GM19328 (cell line): ENCODE measurements at regions not wholly inside any gene's neighbourhood (a gene's known extent, or its start where the extent isn't known, plus 50 kb on each side); places are given as distances from the start of the nearest gene placed in this dataset.
A peak's percentile ranks its signal among the peaks of the same experiment; 100 is the strongest.
"Not testable (repeated sequence)": the region's sequence is repeated elsewhere in the genome, so short reads cannot be mapped to it uniquely, and the experiment has no call there.

ENCODE experiments used
- ATAC-seq: cut with Tn5 transposase; IDR thresholded peaks from one replicate; pipeline ENCODE4 v1.9.1; 2021; ENCODE audit warnings: mild to moderate bottlenecking, moderate library complexity; ENCODE audit not compliant: unreplicated experiment

DNA sequence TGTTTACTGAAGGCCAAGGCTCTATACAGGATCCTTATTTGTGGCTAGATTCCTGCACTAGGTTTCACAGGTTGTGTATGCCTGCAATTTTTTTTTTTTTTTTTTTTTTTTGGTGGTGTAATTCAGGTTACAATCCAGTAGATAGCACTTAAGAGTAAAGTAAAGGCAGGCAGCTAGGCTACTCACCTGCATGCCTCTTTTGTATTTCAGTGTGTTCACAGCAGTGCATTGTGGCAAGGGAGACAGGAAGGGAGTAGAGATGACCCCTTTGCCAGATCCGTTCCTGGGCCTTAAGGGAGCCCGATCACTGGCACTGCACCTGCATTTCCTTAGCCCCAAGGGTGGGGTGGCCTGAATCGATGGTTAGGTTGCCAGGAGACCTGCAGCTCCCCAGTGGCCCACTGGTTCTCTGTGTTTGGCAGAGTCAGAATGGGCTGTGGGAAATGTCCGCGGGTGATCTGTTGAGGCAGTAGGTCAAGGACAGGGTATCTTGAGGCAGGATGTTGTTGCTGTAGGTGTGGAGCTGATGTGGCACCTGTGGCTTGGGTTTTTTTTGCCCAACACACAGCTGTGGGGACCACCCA lies 374.9 kb upstream of the AADAT start:
- ATAC-seq = no peak

DNA sequence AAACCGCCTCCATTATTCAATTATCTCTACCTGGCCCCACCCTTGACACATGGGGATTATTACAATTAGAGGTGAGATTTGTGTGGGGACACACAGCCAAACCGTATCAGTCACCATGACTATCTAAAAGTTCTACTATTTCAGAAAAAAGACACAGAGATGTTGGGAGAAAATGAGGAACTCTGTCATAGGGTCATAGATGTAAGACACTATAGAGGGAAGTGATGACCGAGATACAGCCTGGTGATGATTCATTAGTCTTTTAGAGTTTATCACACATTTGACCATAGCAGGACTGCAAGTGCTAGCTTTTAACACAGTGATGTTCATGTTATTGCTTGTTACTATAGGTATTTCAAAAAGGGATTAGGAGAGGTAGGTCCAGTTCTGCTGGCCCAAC lies 357.0 kb upstream of the AADAT start:
- ATAC-seq = no peak

DNA sequence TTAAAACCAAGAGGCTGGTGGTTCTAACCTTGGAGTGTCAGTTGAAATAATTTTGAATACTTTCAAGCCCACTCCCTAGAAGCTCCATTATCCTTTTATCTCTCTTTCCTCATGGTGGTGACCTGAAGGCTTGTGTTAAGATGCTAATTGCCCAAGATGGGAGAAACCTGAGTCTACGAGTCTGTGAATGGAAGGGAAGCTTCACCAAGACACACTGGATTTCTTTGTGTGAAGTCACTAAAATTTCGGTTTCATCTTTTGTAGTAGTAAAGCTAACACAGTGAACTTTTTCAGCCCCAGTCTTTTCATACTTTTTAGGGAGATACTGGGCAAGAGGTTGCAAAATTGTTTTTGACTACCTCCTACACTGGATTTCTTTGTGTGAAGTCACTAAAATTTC lies 351.4 kb upstream of the AADAT start:
- ATAC-seq = not testable (repeated sequence)

DNA sequence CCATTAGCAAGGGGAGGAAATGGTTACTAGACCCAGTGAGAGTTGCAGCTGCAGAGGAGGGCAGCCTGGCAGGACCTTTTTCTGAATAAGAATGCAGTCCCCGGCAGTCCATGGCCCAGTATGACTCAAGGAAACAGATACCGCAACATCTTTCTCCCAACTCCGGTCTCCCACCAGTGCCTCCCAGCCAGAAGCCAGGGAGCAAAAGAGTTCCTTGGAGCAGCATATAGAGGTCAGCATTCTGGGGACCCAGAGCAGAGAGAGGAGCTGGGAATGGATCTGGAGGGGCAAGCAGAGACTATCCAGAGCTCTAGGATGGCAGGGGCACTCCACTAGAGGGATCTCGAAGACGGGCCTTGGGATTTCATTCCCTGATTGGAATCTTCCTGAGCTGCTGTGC lies 339.2 kb upstream of the AADAT start:
- ATAC-seq = no peak

DNA sequence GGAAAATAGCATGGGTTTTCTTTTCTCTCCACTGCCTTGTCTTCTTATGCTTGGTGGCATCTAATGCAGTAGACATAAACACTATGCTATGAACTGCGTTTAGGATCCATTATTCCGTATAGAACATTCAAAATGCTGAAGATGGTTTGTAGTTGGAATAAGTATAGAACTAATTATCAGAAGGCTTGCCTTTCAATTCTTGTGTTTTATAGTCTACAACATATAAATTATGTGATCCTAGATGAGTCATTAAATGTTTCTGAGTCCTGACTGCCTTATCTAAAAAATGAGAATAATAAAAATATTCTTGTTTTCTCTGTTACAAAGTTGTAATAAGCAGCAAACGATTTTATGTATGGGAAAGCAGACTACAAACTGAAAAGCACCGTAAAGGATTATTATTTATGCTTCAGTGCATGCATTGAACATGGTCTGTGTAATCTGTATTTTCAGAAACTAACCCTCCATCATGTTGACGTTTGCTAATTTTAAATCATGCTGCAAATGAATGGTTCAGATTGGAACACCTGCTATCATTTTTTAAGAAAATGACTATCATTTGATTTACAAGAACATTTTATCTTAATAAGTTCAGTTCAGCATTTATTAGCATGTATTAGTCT lies 335.9 kb upstream of the AADAT start:
- no peak for ATAC-seq

DNA sequence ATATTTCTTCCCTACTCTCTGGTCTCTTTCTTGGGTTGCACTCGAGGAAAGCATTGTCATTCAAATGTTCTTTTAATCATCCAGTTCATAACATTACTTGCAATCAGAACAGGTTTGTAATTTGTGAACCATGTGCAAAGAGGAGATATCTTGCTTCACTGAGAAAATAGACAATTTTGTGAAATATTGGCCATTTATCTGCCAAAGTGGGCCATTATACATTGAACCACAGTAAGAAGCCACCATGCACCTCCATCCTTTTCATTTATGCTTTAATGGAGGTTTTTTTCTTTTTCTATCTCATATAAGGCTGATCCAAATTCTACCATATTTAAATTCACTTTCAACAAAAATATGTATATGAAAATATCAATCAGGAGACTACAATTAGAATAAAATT lies 335.3 kb upstream of the AADAT start:
- no peak for ATAC-seq

DNA sequence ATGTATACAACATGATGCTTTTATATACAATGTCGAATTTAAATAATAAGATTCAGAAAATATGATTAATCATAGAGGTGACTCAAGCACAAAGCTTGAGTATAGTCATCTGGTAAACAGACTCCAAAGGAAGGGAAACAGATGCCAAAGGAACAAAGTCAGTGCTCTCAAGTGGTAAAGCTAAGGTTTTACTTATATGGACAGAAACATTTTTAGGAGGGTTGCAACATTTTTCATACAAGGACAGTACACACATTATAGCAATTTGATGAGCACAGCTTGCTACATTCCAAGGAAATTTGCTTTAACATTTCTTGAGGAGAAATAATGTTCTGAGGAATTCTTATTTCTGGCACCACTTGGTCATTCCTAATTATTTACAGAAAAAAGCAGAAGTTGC lies 333.4 kb upstream of the AADAT start:
- no peak for ATAC-seq

DNA sequence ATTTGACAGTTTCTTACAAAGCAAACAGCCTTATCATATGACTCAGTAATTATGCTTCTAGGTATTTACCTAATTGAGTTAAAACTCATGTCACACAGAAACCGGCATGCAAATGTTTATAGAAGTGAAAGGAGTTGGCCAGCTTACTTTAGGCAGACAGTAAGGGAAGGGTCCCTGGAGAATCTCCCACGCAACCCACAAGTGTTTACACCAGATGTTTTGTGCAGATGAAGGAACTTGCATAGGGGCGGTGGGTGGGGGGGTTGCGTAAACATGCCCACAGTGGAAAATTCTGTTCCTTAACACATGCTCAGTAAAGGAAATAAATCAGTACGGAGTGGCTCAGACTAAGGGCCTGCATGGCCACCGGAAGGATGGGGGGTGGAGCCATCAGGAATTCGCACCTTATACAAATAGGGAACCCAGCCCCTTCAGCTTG lies 330.5 kb upstream of the AADAT start:
- peak; percentile 92 for ATAC-seq

DNA sequence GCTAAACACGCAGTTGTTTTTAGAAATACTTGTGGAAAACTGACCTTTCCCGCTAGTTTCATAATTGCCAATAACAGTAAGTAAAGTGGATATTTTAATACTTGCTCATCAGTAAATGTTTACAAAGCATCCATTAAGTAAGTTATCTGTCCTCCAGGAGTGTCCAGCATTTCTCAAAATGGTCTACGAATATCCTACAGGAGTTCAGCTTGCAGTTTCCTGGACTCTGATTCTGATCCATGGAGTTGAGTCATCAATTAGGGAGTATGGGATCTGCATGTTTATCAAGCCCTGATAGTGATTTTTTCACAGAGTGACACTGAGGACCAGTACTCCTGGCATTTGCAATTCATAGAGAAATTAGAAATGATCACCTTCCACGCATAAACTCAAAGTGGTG lies 325.2 kb upstream of the AADAT start:
- no peak for ATAC-seq

DNA sequence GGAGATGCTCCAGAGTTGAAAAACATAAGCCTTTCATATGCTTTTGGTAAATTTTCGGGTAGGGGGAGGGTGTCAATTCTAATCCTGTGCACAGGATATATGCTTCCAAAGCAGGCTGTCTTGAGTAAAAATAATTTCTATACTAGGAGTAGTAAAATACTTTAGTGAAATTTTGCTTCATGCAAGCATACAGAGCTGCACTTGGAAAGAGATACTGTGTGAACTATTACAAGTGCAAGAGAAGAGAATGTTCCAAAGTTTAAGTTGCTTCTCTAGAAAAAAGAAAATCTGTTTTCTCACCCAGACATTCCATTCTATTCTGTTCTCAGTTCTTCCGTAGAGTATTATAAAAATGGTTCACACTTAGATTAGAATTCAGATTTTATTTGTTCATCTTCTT lies 324.6 kb upstream of the AADAT start:
- no peak for ATAC-seq

DNA sequence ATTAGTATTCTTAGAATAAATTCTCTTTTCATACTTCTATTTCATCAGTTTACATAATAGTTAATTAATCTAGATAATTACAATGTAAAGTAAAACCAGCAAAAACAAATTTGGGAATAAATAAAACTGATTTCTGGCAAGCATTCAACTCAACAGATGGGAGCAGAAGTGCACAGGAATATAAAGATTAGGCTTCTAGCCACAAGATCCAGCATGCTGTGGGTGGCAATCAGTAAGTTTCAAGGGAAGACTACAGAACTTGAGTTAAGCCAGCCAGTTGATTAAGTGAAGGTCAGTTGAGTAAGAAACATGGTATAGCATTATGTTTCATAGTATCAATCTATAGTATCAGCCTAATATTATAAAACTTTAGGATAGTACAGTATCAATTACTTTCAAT lies 324.2 kb upstream of the AADAT start:
- no peak for ATAC-seq

DNA sequence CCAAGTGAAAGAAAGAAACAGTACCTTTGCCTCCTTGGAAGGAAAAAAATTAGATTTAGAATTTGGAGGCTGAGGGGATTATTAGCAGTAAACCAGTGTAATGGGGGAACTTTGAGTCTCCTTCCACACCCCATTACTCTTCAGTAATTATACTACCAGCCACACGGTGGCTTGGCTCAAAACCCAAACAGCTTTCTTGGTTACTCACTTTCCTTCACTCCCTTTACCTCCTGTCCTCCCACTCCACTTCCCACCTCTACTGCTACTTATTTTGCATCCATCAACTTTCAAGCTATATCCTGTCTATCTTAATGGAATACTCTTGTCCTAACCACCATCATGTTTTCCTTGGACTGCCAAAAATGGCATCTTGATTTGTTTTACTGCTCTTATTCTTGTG lies 310.6 kb upstream of the AADAT start:
- no peak for ATAC-seq

DNA sequence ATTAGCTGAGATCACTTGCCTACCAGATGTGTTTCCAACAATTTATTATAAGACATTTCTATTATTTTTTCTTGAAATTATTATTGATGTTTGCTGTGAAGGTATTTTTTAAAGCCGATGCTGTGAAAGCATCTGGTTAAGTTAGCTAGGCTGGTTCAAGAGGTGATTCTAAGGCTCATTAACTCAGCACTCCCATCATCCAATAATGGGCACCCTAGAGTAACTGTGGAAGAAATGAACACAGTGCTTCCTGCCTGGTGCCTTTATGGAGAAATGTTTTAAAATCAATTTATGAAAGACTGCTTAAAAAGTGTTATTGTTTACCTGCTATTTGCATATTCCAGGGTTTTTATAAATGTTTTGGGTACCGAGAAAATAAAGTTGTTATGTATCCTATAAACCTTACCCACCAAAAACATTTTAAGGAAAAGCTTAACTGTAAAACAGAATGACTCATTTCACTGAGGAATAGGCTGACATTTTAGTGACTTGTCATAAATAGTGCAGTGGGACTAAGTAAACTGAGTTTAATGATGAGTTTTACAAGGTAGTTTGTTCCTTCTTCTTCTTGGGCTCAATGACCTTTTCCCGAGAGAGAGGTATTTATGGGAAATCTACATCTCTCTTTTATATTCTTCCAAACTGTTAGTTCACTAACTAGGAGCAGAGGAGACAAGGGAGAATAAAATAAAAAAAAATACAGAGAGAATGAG lies 310.0 kb upstream of the AADAT start:
- ATAC-seq = no peak

DNA sequence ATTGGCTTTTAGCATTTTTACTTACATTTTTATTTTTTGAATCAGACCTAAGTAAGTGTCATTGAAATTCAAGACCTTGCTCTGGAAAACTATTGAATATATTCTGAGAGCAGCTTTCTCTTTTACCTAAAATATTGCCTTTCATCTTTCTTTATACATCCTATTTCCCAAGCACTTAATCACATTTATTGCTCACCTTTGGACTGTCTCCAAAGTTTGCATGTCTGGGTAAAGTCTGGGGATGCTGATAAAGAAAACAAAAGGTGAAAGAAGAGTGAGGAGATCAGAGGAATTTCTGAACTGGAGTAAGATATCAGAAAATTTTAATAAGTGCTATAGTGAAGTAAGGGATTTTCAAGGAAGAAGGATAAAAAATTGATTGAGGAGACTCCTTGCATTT lies 308.5 kb upstream of the AADAT start:
- no peak for ATAC-seq

DNA sequence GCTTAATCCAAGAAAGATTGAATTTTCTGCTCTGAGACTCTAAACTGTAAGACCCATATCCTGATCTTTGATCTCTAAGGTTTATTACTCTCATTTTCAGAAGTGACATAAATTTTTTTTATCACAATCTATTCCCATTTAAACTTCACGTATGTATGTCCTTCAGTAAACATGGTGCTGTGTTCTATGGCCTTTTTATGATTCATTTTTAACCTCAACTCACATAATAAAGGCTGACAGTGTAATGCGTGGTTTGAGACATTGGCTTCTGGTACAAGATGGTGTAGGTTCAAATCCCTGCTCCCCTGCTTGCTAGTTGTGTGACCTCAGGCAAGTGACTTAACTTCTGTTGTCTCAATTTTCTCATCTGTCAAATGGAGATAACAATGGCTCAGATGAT lies 306.0 kb upstream of the AADAT start:
- no peak for ATAC-seq

DNA sequence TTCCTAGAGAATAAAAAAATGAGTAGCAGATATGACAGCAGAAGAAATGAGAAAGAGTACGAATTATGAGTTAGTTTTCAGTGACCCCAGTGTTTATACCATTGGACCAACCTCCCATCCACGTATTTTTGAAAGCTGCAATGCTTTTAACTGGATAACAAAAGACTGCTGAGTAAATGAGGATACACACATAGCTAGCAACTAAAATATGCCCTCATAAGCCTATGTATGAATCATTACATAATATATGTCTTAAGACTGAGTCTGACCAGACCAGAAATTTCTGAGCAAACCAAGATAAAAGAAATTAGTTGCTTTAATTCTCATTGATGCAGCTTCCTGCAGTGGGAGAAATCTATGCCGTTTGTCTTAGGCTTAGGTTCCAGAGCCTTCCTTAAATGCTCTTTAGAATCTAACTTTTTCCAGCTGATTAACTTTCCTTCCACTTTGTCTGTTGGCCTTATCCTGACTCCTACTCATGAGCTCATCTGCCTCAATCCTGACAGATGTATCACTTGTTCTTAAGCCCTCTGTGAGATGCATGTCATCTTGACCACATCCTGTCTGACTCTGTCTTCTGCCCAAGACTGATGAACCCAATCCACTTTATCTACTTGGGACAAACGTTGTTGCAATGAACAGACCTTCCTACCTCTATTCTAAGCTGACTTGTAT lies 301.4 kb upstream of the AADAT start:
- no peak for ATAC-seq

DNA sequence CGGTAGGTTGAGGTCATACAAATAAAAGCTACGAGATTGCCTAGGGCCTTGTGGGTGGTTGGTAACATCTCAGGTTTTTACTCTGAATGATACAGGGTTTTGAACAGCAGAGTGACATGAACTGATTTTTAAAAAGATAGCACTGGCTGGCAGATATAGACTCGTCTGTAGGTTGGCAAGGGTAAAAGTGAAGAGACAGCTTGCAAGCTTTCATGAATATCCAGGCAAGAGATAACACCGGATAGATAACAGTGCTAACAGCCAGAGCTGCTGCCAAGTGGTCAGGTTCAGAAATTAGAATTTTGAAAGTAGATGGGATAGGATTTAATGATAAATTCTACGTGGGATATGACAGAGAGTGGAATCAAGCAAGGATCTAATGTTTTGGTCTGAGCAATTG lies 299.7 kb upstream of the AADAT start:
- ATAC-seq = no peak

DNA sequence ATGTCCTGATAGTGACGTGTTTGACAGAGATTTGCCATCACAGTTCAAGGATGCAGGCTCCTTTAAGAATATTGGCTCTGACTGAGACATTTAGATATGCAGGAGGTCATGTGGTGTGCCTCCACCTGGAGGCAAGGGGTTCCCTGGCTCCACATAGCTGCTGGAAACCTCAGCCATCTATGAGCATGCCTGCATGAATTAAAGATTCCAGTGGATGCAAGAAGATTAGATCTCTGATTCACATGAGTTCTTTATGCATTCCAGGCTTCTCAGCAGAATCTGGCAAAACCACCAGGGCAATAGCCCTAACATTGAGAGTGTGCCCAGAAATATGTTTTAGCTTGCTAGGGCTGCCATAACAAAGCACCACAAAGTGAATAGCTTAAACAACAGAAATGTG lies 298.5 kb upstream of the AADAT start:
- ATAC-seq = no peak

DNA sequence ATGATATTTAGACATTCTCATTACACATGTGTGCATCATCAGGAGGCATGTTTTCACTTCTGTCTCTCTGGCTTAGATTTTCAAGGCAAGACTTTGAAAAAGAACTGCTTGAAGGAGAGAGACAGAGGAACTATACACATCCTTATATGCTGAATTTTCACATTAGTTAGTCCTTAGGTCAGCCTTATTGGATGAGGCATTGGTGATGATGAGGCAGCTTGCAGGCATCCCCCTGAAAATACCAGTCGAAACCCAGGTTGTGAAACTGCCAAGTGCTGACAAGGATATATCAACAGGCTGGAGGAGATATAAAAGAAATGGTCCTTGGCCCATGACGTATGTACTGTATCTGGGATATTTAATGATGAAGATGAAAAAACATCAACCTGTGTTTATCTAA lies 297.2 kb upstream of the AADAT start:
- no peak for ATAC-seq

DNA sequence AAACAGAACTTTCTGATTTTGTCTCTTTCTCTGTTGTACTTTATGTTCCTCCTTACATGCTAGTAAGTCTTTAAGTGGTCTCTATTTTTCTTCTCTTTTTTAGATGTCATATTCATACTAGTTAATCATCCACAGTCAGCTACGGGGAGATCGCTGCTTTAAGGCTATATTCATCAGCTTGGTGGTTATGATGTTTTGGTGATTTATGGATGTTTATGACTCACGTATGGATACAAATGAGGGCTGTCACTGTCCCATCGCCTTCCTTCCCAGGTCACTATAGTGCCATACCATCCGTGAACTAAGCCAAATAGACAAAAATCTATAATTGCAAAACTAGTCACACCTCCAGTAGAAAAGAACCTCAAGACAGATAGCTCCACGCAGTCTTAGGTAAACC lies 296.8 kb upstream of the AADAT start:
- ATAC-seq = no peak

DNA sequence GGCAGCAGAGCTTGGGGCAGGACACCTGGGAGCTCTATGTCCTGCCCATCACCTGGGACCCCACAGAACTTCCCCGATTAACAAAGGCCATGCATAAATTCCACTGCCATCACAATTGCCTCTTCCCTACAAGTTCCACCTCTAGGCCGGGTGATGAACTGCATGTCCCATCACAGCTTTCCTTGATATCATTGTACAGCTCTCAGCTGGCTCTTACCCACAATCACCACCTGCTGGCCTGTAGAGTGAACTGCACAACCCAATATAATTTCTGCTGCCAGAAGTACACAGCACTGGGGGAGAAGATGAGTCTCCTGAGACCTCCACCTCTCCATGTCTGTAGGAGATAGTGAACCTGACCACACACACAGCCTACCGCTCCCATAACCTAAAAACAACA lies 285.0 kb upstream of the AADAT start:
- ATAC-seq = peak; percentile 97

DNA sequence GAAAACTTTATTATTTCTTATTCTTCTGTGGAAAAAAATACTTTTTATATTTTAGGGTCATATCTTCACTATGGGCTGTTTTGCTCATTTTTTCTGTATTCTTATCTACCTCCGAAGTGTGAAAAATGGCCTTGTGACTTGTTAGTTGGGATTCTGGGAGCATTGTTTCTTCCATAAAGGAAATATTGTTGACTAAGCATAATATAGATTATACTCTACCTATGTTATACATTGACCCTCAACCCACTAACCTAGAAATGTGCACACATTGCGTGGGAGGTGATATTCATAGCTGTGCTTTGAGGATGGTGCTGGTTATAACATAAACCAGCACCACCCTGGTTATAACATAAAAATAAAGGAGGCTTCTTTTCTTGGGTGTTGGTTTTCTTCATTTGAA lies 259.2 kb upstream of the AADAT start:
- no peak for ATAC-seq
